ENCODE measurements at regions not wholly inside any gene's neighbourhood (a gene's known extent, or its start where the extent isn't known, plus 50 kb on each side); places are given as distances from the start of the nearest gene placed in this dataset.
"Not testable (repeated sequence)": the region's sequence is repeated elsewhere in the genome, so short reads cannot be mapped to it uniquely, and the experiment has no call there.

DNA sequence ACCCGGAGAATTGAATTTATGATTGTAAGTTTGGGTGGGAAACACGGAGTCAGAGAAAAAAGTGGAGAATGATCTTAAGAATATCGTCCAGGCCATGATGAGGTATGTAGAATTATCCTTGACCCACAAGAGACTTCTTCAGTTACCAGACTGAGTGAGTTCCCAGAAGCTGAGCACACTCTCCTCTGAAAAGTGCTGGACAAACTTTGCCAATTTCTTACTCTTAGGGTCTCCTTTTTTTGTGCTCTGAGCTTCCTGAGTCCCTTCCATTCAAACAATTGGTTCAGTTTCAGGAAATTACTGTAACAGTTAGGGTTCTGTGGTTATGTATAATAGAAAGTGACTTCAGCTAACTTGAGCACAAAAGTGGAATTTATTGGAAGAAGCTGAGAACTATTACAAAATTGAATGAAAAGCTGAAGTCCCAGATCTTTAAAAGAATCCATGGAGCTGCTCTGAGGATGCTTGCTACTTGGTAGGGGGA lies 50.6 kb upstream of the EHBP1 start:
- no peak for DNase-seq

DNA sequence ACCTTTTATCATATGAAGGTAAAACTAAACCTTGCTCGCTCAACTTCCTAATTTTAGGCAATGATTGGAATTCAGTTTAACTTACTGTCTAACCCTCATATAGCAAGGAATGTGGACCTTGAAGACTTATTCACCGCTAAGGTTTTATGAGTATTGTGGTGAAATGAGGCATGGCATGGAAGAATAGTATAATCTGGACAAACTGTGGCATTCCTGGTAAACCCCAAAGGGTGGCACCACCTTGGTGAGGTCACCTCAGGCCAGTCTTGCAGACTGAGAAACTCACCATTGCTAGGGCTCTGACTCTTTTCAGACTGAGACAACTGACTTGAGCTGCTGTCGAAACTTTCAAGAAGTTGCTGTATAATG lies 51.1 kb upstream of the EHBP1 start:
- DNase-seq, result no peak

DNA sequence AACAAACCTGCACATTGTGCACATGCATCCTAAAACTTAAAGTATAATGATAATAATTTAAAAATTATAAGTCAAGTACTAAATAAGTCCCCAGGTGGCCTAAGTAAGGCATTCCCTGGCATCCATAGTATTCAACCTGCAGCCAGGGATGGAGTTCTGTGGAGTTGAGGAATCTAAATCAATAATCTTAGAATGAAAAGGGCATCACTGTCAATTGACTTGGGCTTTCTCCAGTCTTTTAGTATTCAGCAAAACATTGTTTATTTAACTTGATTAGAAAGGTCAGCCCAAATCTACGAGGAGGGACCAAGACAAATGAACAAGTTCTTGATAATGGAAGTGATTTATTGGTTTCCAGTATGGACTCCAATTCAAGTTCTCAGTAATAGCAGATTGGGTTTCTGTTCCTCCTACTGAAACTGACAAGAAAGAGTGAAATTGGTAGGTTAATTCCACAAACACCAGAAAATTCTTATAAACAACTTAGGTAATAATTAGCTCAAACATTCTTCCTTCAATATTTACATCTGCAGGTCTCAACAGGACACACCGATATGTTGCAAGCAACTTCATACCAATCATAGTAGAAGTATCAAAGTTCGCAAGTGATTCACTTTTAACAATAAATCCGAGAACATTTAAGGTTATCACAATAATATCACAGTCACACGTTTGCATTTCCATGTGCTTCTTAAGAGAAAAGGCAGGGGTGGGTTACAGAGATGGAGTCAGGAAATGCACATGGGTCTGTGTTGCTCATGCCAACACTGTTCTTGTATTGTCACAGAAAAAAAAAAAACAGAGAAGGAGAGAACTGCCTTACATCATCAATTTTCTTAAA lies 51.7 kb upstream of the EHBP1 start:
- no peak for DNase-seq

DNA sequence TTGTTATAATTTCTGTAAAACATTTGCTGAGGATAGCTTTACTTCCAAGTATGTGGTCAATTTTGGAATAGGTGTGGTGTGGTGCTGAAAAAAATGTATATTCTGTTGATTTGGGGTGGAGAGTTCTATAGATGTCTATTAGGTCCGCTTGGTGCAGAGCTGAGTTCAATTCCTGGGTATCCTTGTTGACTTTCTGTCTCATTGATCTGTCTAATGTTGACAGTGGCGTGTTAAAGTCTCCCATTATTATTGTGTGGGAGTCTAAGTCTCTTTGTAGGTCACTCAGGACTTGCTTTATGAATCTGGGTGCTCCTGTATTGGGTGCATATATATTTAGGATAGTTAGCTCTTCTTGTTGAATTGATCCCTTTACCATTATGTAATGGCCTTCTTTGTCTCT lies 56.4 kb upstream of the EHBP1 start:
- not testable (repeated sequence) for DNase-seq

DNA sequence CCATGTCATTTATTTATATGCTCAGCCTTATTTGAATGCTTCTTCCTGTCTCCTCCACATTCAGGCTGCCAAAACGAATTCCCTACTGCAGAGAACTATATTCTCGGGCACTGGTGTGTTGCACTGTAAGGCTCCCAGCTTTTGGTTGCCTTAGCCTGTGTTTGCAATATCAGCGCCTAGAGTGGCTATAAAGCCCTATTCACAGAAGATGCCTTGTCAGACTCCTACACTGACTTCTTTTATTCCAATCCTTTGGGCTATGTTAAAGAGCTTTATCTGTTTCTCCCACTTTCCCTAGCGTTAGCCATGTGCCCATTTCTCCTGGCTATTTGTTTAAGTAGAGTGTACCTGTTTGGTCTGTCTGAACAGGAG lies 62.4 kb upstream of the EHBP1 start:
- DNase-seq, result no peak

DNA sequence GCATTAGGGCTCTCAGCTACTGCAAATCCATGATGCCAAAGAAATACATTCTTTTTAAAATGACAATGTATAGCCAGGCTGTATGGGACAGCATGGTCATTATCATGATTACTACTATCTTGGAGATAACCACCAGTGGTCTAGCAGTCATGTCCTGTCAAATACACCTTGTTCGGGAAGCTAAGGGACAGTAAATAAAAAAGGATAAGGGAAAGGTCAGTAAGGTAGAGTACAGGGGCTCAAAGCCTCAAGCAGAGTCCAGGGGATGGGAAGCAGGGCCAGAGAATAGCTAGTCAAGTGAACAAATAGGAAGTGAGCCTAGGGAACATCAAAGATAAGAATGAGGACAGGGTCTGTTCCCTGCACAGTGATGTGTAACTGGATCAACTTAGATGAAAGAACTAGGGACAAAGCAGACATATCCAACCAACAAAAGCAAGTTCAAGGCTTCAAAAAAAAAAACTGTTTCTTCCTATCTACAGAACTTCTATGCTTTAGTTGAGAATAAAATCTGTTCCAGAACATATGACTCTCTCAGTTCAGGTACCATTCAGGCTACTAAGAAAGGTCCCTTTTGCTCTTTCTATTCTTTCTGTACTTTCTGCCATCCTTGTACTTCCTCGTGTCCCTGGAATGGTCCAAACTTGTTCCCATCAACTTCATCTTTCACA lies 62.9 kb upstream of the EHBP1 start:
- no peak for DNase-seq

DNA sequence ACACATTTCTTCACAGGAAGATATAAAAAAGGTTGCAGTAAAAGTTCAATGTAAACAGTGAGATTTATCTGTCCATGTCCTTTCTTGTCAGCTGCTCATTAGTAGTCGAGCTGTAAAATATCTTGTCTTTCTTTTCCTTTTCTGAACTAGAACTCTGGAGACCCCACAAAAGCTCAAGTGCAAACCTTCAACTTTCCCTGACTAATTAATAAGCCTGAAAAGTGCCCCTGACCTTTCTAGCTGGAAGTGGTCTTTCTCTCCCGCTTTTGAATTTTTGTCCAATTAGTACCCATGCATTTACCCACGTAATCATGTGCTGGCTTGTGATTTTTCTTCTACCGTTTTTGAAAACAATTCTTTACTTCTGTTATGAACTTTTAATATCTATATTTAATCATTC lies 63.6 kb upstream of the EHBP1 start:
- DNase-seq, result no peak

DNA sequence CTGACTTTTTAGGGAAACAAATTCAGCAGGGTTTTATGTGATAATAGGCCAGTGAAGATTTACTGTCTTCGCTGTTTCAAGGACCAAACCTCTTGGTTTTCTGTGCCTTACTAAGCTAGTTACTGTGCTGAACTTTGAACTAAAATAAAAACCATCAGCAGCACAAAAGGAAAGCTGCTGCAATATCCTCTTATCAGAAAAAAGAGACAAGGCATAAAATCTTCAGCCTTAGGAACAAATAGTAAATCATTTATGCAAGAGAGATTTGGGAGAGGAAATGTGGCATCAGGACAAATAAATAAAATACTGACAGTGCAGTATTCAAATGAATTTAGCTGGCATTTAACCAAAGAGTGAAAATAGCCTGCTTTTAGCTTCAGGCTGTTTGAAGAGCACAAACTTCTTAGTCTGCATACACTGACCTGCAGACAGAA lies 64.1 kb upstream of the EHBP1 start:
- DNase-seq, result no peak

DNA sequence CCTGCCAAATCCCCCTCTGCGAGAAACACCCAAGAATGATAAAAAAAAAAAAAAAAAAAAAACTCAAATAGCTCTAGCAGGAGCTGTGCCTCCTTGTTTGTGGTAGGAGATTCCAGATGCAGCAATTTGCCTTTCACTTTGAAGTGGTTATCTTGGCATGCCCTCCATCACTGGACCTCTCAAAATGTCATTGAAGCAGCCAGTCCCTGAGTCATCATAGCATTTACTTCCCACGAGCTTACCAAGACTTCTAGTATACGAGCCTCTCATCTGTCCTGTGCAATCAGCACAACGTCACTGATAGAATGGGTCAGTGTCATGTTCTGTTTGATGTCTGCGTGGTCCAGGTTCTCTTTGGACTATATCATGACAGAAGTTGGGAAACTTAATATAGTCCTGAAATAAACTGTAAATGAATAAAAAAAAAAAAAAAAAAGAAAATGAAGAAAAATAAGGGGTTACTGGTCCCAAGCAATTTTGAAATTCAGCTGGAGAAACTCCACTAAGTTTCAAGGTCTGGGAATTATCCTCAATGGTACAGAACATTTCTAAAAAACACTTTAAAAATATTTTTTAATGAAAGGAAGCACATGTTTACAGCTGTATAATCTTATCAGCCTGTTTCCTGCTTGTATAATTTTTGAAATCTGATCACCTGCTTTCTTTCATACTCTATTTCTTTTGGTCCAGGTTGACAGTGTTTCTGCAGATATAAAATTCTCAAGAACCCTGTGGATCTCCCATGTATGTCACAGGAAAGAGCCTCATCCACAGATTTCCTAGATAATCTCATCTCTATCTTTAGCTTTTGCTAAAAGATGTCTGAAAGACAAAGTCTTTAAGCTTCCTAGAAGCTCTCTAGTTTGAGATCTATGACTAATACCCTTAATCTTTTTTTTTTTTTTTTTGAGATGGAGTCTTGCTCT lies 74.1 kb upstream of the EHBP1 start:
- DNase-seq, result no peak

DNA sequence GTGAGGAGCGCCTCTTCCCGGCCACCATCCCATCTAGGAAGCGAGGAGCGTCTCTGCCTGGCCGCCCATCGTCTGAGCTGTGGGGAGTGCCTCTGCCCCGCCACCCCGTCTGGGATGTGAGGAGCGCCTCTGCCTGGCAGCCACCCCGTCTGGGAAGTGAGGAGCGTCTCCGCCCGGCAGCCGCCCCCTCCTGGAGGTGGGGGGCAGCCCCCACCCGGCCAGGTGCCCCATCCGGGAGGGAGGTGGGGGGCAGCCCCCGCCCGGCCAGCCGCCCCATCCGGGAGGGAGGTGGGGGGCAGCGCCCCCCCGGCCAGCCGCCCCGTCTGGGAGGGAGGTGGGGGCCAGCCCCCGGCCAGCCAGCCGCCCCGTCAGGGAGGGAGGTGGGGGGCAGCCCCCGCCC lies 75.3 kb upstream of the EHBP1 start:
- DNase-seq, result not testable (repeated sequence)

DNA sequence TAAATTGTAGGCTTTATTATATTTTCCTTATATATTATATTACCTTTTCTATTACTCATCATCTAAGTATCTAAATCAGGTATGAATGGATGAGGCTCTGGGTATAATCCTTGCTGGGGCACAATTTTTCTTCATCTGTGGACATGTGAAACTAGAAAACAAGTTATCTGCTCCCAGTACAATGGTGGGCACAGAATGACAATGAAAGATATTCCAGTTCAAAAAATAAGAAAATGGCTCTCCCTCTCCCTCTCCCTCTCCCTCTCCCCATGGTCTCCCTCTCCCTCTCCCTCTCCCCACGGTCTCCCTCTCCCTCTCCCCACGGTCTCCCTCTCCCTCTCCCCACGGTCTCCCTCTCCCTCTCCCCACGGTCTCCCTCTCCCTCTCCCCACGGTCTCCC lies 76.2 kb upstream of the EHBP1 start:
- DNase-seq, result not testable (repeated sequence)

DNA sequence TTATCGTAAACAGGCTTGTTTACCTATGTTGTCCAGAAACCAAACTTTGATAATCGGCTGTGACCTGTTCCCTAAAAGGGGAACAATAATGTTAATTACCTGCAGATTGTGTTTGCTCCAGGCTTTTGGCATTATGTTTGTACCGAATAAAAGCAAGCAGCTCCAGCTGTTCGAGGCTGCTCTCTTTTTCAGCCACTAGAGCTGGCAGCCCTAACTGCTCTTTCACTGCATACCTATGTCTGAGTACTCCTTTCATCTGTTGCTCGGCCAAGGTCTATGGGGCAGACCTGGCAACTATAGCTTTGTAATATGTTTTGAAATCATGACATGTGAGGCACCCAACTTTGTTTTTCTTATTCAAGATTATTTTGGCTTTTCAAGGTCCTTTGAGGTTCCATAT lies 77.8 kb upstream of the EHBP1 start:
- DNase-seq, result no peak

DNA sequence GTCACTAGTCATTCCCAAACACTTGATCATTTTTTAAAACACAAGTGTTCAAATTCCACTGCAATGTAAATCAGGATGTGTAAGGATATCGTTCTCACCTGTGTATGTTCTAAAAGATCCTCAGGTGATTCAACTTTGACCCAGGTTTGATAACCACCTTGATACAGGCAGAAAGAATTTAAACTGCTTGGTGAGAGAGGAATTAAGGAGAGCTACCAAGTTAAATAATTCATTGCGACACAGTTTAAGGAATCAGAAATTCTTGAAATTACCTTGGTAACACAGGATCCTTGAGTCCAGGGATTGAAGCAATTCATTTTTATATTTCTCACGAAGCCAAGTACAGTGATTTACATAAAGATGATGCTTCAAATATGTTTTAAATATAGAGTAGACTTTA lies 80.7 kb upstream of the EHBP1 start:
- DNase-seq, result no peak

DNA sequence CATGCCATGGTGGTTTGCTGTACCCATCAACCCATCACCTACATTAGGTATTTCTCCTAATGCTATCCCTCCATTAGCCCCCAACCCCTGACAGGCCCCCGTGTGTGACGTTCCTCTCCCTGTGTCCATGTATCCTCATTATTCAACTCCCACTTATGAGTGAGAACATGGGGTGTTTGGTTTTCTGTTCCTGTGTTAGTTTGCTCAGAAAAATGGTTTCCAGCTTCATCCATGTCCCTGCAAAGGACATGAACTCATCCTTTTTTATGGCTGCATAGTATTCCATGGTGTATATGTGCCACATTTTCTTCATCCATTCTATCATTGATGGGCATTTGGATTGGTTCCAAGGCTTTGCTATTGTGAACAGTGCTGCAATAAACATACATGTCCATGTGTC lies 89.0 kb upstream of the EHBP1 start:
- DNase-seq, result not testable (repeated sequence)

DNA sequence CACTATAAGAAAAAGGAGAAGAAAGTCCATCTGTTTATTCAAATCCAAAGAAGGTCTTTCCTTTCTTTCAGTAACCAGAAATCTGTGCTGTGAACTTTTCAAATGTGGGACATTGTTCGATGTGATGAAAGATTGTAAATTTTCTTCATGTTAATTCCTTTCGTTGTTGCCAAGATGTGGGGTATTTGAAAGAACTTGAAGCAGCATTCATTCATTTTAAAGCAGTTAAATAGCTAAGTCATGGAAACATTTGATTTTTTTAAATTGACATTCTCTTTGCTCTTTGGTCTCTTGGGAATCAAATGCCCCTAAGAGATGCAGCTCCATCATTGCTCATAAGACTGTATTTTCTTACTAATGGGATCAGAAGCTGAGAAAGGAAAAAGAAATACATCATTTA lies 93.7 kb upstream of the EHBP1 start:
- peak; percentile 42 for DNase-seq

DNA sequence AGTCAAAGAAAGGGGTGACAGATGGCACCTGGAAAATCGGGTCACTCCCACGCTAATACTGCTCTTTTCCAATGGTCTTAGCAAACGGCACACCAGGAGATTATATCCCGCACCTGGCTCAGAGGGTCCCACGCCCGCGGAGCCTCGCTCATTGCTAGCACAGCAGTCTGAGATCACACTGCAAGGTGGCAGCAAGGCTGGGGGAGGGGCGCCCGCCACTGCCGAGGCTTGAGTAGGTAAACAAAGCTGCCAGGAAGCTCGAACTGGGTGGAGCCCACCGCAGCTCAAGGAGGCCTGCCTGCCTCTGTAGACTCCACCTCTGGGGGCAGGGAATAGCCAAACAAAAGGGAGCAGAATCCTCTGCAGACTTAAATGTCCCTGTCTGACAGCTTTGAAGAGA lies 99.5 kb upstream of the TMEM17 start:
- DNase-seq, result not testable (repeated sequence)

DNA sequence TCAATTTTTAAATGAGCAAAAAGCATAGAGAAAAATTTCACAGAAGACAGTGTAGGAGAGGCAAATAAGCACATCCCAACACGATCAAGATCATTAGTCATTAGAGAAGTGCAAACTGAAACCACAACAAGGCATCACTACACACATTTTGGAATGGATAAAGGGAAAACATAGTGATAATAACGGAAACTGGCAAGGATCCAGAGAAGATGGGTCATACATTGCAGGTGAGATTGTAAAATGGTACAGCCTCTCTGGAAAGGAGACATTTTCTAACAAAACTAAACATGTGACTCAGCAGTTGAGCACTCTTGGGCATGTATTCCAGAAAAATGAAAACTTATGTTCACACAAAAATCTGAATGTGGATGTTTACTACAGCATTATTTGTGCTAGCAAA lies 98.3 kb upstream of the TMEM17 start:
- no peak for DNase-seq

DNA sequence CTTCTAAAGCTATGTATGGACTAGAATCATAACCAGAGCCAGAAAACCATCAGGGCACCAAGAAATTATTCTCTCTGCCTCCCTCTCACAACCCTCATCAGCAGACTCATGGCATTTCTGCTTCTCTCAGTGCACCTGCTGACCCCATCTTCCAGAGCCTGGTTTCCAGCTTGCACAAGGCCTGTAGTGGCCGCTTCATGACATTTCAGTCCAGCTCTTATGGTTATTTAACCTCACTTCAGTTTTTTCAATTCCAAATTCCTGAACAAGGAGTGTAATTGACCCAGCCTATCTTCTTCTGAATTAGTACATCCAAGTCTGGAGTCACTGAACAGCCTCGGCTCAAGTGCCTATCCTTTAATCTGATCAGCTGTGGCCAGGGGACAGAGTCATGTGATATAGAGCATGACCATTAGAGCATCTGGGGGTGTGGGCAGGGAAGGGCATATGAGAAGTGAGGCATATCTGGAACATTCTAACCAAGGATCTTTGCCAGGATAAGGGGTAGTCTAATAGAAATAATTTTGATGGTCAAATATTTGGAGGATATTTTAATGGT lies 97.2 kb upstream of the TMEM17 start:
- DNase-seq, result no peak

DNA sequence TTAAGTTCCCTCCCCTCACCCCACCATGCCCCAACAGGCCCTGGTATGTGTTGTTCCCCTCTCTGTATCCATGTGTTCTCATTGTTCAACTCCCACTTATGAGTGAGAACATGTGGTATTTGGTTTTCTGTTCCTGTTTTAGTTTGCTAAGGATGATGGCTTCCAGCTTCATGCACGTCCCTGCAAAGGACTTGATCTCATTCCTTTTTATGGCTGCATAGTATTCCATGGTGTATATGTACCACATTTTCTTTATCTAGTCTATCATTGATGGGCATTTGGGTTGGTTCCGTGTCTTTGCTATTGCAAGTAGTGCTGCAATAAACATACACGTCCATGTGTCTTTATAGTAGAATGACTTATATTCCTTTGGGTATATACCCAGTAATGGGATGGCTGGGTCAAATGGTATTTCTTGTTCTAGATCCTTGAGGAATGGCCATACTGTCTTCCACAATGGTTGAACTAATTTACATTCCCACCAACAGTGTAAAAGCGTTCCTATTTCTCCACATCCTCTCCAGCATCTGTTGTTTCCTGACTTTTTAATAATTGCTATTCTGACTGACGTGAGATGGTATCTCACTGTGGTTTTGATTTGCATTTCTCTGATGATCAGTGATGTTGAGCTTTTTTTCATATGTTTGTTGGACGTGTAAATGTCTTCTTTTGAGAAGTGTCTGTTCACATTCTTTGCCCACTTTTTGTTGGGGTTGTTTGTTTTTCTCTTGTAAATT lies 93.8 kb upstream of the TMEM17 start:
- DNase-seq, result not testable (repeated sequence)

DNA sequence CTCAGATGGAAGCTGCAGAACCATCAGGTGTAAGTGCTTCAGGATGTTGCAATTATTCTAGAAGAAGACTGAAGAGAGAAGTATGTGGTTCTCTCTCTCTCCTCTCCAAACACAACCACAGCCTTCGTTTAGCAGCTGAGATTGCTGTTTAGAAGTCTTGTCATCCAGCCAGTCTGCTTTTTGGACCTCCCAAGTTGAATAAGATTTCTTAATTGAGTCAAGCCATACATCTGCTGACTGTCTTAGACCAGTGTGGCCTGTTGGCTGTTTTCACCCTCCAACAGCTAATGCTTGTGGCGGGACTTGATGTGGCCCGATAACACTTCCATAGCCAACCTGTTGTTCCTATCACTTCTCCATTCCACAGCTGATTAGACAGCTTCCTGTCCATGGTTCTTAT lies 91.3 kb upstream of the TMEM17 start:
- DNase-seq, result peak; percentile 66

DNA sequence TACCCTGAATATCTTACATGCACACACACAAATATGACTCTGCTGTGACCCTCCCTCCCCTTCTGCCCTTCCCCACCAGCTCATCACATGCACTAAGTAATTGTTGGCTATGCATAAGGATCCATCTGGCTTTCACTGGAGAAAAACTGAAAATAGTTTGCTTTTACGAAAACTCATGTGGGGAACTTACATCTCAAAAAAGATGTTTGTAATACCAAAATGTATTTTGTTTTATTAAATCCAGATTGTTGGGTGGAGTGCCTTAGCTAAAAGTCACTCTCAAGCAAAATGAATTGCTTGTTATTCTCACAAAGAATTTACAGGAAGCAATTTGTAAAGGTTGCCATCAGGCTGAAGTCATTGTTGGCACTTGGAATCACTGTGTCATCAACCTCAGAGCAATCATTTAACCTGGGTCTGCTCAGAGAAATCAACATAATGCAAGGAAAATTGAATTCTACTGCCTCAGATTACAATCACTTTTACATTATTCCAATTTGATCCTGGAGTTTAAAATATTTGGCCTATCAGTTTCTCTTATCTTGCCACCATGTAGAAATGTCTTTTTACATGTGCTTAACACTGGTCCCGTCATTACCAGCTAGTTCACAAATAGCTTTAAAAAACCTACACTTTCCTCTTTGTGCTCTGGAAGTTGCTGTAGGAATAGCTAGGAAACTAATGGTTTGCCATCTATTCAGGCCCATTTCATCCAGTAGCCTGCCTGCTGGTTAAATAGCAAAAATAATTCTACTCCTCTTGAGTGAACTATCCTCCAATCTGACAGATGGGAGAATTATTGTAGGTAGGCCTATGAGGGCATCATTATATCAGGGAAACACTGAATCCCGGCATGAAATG lies 90.3 kb upstream of the TMEM17 start:
- DNase-seq, result peak; percentile 84

Measured in fibroblast of skin of back (primary cell).